CD4-positive, alpha-beta T cell treated with Interferon gamma for 1 hour (primary cell): ENCODE measurements at regions not wholly inside any gene's neighbourhood (a gene's known extent, or its start where the extent isn't known, plus 50 kb on each side); places are given as distances from the start of the nearest gene placed in this dataset.

Experiments
- DNase-seq: peaks from one replicate; pipeline ENCODE4 v3.0.0-alpha.2; 2020

DNA sequence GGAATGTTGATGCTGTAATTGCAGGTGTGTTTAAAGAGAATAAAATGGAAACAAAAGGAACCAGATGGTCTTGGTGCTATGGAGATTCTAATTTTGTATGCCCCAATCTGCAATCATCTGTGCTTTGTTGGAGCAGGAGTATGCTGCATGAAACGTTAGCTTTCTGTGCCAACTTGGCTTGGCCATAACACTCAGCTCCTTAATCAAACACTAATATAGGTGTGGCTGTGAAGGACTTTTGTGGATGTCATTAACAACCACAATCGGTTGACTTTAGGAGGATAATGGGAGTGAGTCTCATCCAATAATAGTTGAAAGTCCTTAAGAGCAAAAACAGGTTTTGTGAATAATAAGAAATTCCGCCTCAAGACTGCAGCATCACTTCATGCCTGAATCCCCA, 399.2 kb downstream of the NLGN4X start:
- DNase-seq, result no peak

DNA sequence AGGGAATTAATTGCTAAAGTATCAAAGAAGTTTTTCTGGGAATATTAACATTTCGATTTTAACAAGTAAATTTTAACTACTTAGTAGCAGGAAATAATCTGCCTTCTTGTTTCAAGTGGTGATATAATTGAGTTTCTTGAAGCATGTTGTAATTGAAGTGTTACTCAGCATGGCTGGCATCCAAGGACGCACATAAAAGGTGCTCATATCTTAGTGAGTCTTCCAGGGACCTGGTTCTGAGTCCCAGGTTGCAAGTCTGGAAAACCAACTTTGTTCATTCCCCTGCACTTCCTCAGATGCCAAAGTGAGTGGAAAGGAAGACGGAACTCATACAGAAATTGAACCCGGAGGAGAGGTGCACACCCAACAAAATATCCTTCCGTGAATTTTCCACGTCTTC, 399.6 kb downstream of the NLGN4X start:
- DNase-seq, result no peak

DNA sequence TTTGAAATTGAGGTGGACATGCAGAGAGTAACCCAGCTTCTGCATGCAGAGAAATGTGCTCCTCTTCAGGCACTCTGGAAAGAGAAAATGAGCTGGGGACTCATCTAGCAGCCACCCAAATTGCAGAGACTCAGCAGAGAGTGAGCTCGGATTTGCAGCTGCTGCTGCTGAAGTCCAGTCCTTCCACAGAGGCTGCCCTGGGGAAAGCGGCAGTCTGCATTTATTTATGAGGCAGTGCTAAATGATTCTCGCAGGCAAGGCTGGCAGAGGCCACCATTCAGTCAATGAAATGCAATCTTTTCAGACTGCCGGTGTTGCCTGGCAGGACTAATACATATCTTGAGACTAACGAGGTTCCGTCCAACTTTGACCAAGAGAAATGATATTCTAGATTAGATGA, 404.8 kb downstream of the NLGN4X start:
- DNase-seq, result no peak

DNA sequence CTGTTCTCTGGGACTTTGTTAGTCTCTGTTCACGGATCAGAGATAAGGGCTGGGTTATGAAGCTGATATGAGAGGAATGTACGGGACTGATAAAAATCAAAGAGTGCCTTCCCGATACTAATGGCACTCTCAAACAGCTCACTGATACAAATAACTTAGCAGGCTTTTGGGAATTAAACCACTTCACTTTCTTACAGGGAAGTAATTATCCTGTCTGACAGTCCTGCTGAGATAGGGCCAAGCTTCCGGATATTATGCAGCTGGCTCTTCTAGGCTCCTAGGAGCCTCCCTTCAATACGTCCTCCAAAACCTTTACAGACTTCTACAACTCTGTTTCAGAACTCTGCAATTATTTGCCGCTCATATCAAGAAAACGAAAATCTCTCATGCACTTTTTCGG, 418.0 kb downstream of the NLGN4X start:
- no peak for DNase-seq

DNA sequence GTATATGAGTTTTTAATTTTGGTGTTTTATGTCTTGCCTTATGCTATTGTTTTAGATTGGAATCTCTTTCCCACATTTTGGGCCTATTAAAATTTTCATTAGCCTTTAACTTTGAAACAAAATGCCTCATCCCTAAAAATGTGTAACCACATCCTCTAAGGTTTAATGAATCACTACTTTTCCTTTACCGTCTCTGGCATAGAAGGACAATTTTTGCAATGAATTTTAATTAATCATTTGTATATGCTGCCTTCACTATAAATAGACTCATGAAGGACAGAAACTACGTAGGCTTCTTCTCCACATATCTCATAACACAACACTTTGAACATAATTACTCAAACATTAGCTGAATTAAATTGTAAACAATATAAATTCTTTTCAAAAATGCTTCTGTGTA, 421.5 kb downstream of the NLGN4X start:
- no peak for DNase-seq

DNA sequence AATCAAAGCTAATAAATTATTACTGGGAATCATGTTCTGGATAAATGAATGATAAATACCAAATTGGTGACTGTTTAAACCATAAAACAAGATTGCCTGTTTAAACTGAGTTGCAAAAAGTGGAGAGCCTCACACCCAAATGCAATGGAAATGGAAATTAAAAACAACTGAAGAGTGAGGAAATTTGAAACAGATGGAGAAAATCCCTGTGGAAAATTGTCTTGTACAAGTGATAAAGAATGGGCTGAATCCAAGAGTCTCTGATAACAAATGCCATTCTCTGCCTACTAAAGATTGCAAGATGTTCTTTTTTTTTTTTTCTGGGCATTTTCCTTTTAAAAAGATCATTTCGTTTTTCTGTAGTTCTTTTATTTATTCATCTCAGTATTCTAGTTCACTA, 426.3 kb downstream of the NLGN4X start:
- no peak for DNase-seq

DNA sequence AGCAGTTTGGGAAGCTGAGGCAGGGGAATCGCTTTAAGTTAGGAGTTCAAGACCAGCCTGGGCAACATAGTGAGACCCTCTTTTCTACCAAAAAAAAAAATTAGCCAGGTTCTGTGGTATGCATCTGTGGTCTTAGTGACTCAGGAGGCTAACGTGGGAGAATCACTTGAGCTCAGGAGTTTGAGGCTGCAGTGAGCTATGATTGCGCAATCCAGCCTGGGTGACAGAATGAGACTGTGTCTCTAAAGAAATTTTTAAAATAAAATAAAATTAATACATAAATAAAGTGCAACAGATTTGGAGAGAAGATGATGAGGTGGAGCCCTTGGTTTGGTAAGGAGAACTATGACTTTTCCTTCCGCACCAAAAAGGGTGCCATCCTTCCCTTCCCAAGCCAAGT, 436.9 kb downstream of the NLGN4X start:
- no peak for DNase-seq

DNA sequence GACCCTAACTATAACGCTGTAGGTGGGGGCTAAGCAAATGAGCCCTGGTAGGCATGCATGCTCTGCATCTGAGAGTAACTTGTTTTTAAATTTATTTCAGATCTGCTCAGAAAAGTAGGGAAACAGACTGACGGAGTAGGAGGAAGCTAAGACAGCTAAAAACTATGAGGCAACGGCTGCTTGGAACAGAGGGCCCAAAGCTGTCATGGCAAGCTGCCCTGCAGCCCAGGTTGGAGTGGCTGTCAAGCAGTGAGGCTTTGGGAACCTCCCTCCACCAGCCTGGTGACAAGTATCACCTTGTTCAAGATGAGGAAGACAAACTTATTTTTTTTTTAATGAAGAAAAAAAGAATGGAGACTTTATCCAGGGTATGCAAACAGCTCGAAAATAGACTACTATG, 439.8 kb downstream of the NLGN4X start:
- no peak for DNase-seq

DNA sequence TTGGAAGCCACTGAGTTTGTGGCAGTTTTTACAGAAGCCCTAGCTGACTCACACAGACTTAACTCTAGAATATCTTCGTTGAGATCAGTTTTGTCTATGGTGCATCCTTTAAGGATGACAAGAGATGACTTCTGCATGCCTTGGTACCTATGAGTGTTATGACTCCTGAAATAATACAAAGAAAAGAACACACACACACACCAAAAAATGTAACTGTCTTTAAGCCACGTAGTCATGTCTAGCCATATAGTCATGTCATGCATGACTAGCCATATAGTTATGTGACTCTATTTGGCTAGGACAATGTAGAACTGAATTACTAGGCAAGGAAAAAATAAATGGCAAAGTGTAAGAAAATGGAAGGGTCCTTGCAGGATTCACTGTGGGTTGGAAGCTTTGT, 447.8 kb downstream of the NLGN4X start:
- DNase-seq, result no peak

DNA sequence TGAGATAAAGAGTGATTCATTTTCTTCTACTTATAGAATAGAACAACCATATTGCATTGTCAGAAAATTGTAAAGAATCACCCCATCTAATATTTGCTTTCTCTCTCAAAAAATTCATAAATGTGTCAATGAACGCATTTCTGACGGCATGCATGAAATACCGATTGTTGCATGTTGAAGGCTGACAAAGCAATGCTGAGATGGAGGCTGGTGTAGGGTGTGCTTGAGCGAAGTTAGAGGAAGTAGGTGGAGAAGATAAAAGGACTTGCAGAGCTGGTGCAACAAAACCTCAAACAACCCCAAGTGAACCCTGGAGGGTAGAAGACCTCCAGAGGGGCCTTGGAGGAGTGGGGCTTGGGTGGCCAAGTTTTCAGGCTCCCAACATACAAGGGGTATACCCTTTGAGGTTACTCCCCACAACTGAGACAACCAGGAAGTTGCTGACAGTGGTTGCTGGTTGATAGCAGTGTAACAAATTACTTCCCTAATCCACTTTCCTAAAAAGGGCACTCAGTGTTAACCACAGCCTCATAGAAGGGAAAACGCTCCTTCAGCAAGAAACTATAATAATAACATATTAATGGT, 452.7 kb downstream of the NLGN4X start:
- no peak for DNase-seq

DNA sequence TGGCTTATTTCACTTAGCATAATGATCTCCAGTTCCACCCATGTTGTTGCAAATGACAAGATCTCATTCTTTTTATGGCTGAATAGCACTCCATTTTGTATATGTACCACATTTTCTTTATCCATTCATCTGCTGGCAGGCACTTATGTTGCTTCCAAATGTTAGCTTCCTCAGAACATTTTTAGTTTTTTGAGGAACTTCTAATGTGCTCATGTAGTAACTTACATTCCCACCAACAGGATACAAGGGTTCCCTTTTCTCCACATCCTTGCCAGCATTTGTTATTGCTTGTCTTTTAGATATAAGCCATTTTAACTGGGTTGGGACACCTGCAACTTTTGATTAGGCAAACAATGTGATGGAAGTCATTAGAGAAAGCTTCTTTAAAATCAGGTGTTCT, 454.2 kb downstream of the NLGN4X start:
- DNase-seq, result no peak

DNA sequence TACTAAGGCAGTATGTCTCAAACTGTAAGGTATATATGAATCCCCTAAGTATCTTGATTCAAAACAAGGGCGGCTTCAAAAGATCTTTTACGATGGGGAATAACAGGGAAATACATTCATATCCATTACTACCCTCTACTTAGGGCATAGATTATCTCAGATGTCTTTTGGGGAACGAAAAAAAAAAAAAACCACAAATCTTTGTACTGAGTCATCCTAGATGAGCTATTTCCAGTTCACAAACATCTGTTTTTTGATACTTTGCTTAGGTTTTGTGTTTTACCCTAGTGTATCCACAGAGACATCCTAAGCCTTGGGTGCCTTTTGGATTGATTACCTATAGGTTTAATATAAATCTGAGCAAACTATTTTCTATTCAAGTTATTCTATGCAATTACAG, 457.2 kb downstream of the NLGN4X start:
- no peak for DNase-seq

DNA sequence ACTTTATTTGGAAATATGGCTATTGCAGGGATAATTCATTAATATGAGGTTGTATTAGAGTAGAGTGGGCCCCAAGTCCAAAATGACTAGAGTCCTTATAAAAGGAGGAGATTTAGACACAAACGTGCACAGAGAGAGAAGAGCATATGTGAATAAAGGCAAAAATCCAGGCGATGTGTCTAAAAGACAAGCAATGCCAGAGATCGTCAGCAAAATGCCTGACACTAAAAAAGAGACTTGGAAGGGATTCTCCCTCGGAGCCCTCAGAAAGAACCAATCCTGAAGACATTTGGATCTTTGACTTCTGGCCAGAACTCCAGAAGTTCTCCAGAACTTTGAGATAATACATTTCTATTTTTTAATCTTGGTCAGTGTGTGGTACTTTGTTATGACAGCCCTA, 472.1 kb downstream of the NLGN4X start:
- DNase-seq, result no peak

DNA sequence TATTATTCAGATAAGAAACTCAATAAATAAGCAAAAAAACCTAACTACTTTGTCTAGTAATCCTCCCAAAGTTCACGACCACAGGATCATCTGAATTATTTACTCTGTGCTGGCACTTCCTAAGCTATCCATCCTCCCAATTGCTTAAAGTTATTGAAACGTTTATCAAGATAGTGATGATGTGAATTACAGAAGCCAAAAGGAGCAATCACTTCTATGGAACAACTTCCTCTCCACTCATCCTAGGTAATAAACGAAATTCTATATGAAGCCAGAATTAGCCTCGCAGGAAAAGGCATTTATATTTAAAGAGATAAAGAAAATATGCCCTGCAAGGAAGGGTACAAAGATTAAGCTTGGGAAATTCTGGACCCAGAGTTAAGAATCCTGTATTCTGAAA, 475.4 kb downstream of the NLGN4X start:
- DNase-seq, result no peak

DNA sequence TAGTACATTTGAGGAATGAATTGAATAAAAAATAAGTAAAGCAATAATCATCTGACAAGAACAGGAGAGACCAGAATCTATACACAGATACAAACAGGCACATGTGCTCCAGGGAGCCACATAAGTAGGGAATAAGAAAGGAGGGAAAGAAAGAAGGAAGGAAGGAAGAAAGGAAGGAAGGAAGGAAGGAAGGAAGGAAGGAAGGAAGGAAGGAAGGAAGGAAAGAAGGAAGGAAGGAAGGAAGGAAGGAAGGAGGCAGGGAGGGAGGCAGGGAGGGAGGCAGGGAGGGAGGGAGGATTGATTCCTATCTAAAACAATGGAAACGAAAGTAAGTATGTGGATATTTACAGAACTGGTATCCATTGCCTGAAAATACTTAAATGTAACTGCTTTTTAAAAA, 475.8 kb downstream of the NLGN4X start:
- DNase-seq, result no peak

DNA sequence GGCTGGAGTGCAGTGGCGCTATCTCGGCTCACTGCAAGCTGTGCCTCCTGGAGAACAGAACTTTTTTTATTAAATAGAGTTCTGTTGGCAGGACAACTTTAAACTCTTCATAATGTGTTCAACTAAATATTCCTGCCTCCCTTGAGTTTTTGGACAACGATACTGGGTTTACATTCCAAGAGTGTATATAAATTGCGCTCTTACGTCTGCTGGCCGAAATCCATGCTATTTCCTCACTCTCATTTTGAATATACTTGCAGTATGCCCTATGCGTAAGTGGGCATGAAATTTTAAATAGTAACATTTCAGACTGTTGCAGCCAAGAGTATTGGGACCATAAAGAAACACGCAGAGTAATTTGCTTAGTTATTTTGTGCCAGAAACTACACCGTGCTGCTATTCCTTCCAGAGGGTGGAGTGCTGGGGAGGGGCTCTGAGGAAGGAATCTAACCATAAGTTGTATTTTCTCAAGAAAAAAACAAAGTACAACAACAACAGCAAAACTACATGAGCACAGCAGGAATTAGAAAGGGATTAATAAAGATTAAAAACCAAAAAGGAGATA, 480.0 kb downstream of the NLGN4X start:
- no peak for DNase-seq

DNA sequence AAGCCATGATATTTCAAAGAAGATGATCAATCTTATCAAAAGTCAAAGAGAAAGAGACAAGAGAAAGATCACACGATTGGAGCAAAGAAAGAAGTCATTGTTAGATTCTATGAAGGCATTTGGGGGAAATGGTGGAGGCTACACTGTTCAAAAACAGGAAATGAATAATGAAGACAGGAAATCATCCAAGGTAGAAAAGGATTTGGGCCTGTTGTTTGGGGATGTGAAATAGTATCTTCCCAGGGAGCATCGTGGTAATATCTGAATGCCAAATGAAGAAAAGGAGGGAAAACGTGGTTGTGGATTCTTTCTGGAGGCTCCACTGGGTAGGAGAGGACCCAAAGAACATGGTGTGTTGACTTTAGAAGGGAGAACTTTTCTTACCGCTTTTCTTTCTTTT, 482.4 kb downstream of the NLGN4X start:
- no peak for DNase-seq

DNA sequence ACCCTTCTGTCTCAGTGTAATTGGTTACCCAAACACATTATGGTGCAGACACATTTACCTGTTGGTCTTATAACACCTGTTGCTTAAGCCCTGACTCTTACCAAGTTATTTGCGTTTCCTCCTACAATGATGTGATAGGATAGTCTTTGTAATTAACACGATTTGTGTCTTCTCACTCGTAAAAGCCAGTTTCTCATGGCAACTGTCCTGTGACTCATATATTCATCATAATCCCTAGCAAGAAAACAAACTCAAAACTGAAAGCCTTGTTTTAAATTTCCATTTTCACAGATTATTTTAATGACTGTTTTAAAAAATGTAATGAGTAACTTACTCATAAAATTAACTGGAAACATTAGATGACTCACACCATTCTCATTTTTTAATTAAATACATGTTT, 495.2 kb downstream of the NLGN4X start:
- no peak for DNase-seq

DNA sequence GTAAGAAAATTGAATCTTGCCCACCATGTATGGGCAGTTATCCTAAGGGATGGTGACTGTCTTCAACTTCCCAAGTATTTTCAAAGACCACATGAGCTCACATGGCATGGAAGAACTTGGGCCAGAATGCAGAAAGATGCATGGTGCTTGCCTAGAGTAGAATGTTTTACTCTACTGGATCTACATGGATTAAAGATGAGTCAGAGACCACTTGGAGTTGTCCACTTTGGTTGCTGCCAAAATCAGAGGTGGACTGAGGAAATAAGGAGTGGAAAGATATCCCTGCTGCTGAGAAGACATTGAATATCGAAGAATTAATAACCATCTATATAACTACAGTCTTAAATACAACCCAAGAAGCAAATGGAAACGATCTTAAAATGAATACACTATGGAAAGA, 498.1 kb downstream of the NLGN4X start:
- DNase-seq, result no peak

DNA sequence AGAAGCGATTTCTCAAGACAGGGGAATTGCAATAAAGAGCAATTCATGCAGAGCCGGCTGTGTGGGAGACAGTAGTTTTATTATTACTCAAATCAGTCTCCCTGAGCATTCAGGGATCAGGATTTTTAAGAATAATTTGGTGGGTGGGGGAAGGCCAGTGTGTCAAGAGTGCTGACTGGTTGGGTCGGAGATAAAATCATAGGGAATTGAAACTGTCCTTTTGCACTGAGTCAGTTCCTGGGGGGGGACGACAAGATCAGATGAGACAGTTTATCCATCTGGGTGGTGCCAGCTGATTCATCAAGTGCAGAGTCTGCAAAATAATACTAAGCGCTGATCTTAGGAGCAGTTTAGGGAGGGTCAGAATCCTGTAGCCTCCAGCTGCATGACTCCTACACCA, 502.4 kb downstream of the NLGN4X start:
- peak; percentile 2 for DNase-seq

DNA sequence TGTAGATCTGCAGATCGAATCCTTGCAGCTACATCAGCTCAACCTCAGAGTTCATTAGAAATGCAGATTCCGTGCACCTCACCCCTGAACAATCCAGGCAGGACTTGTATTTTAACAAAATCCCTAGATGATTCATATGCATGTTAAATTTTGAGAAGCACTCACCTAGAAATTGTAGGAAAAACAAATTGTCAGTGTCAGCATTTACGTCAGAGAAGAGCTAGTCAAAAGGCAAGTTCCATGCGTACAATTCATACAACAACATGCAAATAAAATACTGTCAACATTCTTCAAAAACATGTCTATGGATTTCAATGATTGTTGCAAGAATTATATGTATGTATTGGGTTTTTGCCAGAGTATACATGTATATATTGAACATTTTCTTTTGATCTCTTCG, 504.5 kb downstream of the NLGN4X start:
- DNase-seq, result no peak

DNA sequence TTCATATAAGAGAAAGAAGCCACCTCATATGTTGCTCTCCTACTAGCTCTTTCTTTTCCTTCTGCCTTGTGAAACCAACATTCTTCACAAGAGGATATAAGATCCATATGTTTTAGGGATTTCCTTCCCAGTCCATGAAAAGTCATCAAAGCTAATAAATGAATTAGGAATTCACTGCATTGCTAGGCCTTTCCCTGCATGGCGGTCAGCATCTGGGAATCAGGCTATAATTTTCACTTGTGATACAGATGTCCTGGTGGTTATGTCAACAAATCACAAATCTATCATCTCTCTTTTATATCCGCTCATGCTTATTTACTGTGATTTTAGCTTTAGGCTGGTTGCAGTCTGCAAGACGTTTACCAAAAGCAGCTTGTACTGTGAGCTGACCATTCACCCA, 510.0 kb downstream of the NLGN4X start:
- no peak for DNase-seq

DNA sequence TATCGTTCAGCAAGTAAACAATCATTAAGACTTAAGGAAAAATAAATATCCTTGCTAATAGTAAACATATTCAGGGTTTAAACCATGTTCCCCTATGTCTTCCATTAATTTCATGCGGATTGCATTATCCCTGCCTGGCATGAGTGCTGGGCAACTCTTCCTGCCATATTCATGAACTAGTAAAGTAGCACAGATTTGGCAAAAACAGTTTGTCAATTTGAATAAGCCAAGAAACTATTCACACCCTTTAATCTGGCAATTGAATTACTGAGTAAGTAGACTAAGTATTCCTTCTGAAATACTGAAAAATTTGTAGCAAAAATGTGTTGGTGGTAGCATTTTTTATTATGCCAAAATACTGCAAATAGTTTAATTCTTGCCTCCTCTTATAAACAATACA, 512.0 kb downstream of the NLGN4X start:
- no peak for DNase-seq

DNA sequence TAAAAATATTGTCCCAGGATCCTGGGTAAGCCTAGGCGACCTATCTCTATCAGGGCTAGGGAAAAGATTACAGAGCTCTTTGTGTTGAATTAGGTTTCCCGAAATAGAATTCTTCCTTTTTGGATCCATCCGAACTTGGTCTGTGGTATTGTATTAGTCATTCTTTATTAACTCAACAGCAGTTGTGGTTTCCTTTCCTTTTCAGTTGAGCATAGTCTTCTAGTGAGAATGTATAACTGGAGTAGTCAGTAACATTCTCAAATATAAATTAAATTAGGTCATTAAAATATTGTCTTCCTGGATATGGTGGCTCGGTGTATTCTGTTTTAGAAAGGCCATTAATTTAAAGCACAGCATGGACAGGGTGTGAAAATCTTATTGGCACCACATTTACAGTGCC, 520.4 kb downstream of the NLGN4X start:
- no peak for DNase-seq

DNA sequence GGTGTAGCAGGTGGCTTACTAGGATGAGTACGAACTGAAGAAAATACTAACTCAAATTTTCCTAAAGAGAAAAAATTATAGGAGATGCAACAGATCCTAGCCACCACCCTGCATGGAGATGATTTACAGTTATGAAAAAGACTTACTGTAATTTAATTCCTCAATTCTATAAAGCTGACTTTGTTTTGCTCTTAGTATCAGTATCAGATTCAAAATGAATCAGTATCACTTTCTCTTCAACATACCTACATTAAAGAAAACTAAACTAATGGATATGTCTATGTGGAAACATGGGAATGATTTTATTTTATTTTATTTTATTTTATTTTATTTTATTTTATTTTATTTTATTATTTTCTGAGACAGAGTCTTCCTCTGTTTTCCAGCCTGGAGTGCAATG, 525.8 kb downstream of the NLGN4X start:
- DNase-seq, result no peak

DNA sequence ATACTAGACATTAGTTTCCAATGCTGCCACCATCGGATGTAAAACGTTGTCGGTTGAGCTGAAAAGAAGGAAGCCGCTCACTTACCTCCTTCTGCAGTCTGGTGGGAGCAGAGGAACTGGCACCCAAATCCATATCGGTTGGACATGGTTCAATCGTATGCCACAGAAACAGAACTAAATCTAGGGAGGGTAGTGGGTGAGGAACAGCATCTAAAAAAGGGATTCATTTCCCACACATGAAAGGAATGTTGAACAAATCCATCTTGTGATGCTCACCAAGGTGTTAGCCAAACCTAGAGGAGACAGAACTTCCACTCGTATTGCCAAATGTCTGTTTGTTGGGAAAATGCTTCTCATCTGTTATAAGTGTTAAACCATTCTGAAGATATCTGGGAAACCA, 532.7 kb downstream of the NLGN4X start:
- no peak for DNase-seq
